ENCODE measurements at regions not wholly inside any gene's neighbourhood (a gene's known extent, or its start where the extent isn't known, plus 50 kb on each side); places are given as distances from the start of the nearest gene placed in this dataset.

DNA sequence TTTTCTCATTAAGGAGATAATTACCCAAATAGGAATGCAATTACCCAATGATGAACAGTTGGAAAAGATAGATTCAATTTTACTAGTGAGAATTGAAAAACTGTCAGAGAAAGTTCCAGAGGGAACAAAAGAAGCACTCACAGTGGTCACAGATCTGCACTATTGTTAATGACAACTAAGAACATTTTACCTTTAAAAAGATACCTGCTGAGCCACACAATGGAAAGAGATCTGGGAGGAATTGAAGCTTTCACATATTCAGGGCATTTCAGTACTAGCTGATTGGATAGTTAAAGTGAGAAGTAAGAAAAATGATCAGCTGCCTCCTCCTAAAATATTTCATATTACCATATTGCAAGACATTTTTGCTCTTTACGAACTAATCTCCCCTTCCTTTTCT is 1822.2 kb downstream of the STIM2 start:
- TF ChIP-seq, protein P1, sequence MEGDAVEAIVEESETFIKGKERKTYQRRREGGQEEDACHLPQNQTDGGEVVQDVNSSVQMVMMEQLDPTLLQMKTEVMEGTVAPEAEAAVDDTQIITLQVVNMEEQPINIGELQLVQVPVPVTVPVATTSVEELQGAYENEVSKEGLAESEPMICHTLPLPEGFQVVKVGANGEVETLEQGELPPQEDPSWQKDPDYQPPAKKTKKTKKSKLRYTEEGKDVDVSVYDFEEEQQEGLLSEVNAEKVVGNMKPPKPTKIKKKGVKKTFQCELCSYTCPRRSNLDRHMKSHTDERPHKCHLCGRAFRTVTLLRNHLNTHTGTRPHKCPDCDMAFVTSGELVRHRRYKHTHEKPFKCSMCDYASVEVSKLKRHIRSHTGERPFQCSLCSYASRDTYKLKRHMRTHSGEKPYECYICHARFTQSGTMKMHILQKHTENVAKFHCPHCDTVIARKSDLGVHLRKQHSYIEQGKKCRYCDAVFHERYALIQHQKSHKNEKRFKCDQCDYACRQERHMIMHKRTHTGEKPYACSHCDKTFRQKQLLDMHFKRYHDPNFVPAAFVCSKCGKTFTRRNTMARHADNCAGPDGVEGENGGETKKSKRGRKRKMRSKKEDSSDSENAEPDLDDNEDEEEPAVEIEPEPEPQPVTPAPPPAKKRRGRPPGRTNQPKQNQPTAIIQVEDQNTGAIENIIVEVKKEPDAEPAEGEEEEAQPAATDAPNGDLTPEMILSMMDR (IDR thresholded peaks at IDR 0.05), result no peak
- TF ChIP-seq EP300 (IDR thresholded peaks at IDR 0.05), result no peak
- no peak for TF ChIP-seq POLR2A (IDR thresholded peaks at IDR 0.05)

All from tibial nerve (tissue), 4 donors.